HUES48 (cell line): ENCODE measurements at regions not wholly inside any gene's neighbourhood (a gene's known extent, or its start where the extent isn't known, plus 50 kb on each side); places are given as distances from the start of the nearest gene placed in this dataset.
"Not testable (repeated sequence)": the region's sequence is repeated elsewhere in the genome, so short reads cannot be mapped to it uniquely, and the experiment has no call there.

Experiments
- H3K27ac ChIP-seq: one replicate; pipeline ENCODE4 v1.7.0; 2013; ENCODE audit warnings: low read depth, low read length, inconsistent platforms
- H3K27me3 ChIP-seq: 2 replicates; pipeline ENCODE4 v1.6.1; 2013; ENCODE audit warnings: mild to moderate bottlenecking, low read length; ENCODE audit not compliant: control insufficient read depth, insufficient read depth
- H3K36me3 ChIP-seq: 2 replicates; pipeline ENCODE4 v1.6.1; 2013; ENCODE audit warnings: low read length; ENCODE audit not compliant: control insufficient read depth, insufficient read depth
- H3K4me1 ChIP-seq: 2 replicates; pipeline ENCODE4 v1.6.1; 2013; ENCODE audit warnings: mild to moderate bottlenecking, low read length; ENCODE audit not compliant: control insufficient read depth, insufficient read depth
- H3K4me3 ChIP-seq: 2 replicates; pipeline ENCODE4 v1.5.1; 2013; ENCODE audit warnings: mild to moderate bottlenecking, low read depth, low read length
- H3K9ac ChIP-seq: 2 replicates; pipeline ENCODE4 v1.6.1; 2013; ENCODE audit warnings: mild to moderate bottlenecking, low read depth, low read length, moderate library complexity
- H3K9me3 ChIP-seq: 2 replicates; pipeline ENCODE4 v1.6.1; 2013; ENCODE audit warnings: low read length; ENCODE audit not compliant: control insufficient read depth, insufficient read depth

DNA sequence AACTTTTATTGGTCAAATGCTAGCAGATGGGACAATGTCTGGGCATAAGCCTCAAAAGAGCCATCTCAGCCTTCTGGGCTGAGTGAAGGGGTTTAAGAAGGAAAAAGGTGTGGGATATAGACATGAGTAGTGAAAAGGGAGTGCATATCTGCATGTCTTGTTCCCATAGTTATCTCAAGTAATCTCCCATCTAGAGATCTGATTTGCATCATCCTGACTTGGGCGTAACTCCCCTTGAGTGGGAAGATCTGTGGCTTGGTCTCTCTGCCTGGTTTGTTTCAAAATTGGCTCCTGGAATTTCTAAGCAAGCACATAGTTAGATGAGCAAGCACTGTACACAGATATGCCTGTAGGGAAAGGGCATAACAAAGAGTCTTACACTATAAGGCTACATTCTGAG lies 228.9 kb downstream of the SPATA31A6 start:
- not testable (repeated sequence) for H3K27me3 ChIP-seq, H3K4me1 ChIP-seq, H3K36me3 ChIP-seq

DNA sequence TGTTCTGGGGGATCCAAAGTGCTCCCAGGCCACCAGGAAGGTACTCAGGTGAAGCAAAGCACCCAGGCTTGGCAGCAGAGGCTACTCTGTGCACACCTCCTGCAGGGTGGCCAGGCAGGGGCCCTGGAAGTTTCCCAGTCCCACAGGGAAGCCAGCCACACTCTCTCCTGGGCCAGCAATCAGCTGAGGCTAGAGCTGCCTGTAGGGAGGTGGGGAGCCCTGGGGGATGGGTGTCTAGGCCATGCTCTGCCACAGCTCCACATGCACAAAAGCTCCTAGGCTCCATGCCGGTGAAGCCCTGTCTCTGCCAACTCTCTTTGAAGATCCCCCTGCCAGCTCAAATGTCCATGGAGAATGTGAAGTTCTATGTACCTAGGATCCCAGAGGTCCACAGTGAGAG lies 231.4 kb downstream of the SPATA31A6 start:
- not testable (repeated sequence) for H3K4me3 ChIP-seq, H3K27me3 ChIP-seq, H3K9ac ChIP-seq, H3K4me1 ChIP-seq, H3K36me3 ChIP-seq, H3K27ac ChIP-seq, H3K9me3 ChIP-seq

More for the DNA sequence above, 228.9 kb downstream of the SPATA31A6 start:
- H3K9me3 ChIP-seq, H3K9ac ChIP-seq, H3K4me3 ChIP-seq, H3K27ac ChIP-seq: not testable (repeated sequence)

DNA sequence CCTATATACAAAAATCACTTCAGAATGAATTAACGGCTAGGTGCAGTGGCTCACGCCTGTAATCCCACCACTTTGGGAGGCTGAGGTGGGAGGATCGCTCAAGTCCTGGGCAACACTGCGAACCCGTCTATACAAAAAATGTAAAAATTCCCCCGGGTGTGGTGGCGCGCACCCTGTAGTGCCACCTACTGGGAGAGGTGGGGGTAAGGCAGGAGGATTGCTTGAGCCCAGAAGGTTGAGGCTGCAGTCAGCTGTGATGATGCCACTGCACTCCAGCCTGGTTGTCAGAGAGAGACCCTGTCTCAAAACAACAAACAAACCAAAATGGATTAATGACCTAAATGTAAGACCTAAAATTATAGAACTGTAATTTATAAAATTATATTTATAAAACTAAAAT lies 236.2 kb downstream of the SPATA31A6 start:
- not testable (repeated sequence) for H3K27me3 ChIP-seq, H3K9ac ChIP-seq, H3K4me1 ChIP-seq, H3K36me3 ChIP-seq, H3K27ac ChIP-seq, H3K4me3 ChIP-seq, H3K9me3 ChIP-seq

DNA sequence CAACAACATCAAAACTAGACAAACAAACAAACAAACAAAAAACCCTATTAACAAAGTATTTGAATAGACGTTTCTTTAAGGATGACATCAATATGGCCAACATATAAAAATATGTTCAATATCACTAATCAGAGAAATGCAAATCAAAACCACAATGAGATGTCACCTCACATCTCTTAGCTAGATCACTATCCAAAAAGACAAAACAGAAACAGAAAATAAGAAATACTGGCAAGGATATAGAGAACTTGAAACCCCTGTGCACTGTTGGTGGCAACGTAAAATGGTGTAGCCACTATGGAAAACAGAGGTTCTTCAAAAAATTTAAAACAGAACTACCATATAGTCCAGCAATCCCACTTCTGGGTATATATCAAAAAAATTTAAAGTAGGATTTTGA lies 236.9 kb downstream of the SPATA31A6 start:
- H3K27me3 ChIP-seq, H3K27ac ChIP-seq, H3K4me3 ChIP-seq, H3K9me3 ChIP-seq, H3K4me1 ChIP-seq, H3K36me3 ChIP-seq, H3K9ac ChIP-seq: not testable (repeated sequence)

DNA sequence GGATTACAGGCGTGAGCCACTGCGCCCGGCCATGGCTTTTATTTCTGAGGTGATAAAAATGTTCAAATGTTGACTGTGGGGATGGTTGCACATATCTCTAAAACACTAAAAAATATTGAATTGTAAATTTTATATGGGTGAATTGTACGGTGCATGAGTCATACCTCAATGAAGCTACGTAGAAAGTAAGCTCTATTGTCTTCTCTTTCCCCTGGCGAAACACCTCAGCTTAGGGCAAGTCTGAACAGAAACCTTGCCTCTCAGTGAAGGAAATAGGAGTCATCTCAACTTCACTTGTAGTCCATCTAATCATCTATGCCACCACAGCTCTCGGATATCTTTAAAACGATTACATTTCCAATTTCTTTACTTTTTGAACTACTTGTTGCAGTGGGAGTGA lies 238.2 kb downstream of the SPATA31A6 start:
- H3K36me3 ChIP-seq, H3K4me1 ChIP-seq, H3K9me3 ChIP-seq, H3K9ac ChIP-seq, H3K4me3 ChIP-seq, H3K27me3 ChIP-seq, H3K27ac ChIP-seq: not testable (repeated sequence)

DNA sequence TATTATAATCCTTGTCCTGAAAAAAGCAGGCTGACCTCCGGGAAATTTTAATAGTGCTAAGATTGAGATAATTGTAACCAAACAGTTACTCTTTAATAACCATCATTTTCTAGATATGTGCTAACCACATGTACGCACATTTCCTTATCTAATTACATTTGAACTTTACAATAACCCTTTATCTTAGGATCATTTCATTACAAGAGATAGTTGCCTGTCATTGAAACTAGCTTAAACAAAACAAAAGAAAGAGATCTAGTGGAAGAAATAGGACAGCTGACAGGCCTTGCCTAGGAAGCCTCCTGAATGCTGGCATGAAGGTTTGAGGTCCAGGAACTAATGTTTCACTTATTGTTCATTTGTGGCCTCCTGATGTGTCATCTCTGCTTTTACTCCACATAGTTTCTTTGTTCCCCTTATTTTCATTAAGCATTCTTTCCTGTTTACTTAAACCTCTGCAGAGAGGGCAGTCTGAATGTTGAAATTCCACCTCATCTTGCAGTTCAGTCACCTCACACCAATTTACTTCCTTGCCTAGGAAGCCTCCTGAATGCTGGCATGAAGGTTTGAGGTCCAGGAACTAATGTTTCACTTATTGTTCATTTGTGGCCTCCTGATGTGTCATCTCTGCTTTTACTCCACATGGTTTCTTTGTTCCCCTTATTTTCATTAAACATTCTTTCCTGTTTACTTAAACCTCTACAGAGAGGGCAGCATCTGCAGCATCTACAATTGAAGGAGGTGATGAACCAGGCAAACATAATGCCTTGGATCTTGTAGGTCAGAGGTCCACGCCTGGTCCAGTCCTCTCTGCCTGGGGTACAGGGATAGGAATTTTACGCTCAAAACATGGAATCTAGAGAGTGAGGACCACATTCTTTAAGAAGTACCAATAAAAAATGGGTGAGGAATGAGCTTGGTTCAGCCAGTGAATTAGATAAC lies 247.5 kb downstream of the SPATA31A6 start:
- not testable (repeated sequence) for H3K27me3 ChIP-seq, H3K4me3 ChIP-seq, H3K4me1 ChIP-seq, H3K9ac ChIP-seq, H3K36me3 ChIP-seq, H3K9me3 ChIP-seq
- peak overlapping the region; percentile 76 for H3K27ac ChIP-seq

DNA sequence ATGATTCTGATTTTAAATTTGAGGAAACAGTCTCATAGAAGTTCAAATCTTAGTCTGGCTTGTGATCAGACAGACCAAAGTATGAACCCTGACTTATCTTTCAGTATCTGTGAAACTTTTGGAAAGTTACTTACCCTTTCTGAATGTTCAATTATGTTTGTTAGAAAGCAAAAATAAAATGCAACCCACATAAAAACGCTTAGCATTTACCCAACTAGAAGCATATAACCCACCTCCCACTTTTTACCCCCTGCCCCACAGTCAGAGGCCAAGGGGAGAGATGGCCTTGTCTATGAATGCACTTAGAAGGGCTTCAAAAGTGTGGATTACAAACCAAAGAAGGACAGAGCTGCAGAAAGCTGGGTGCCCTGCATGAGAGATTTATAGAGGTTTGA lies 248.2 kb downstream of the SPATA31A6 start:
- not testable (repeated sequence) for H3K4me3 ChIP-seq, H3K36me3 ChIP-seq, H3K9ac ChIP-seq, H3K27me3 ChIP-seq, H3K9me3 ChIP-seq, H3K4me1 ChIP-seq
- peak overlapping the region; percentile 54 for H3K27ac ChIP-seq

DNA sequence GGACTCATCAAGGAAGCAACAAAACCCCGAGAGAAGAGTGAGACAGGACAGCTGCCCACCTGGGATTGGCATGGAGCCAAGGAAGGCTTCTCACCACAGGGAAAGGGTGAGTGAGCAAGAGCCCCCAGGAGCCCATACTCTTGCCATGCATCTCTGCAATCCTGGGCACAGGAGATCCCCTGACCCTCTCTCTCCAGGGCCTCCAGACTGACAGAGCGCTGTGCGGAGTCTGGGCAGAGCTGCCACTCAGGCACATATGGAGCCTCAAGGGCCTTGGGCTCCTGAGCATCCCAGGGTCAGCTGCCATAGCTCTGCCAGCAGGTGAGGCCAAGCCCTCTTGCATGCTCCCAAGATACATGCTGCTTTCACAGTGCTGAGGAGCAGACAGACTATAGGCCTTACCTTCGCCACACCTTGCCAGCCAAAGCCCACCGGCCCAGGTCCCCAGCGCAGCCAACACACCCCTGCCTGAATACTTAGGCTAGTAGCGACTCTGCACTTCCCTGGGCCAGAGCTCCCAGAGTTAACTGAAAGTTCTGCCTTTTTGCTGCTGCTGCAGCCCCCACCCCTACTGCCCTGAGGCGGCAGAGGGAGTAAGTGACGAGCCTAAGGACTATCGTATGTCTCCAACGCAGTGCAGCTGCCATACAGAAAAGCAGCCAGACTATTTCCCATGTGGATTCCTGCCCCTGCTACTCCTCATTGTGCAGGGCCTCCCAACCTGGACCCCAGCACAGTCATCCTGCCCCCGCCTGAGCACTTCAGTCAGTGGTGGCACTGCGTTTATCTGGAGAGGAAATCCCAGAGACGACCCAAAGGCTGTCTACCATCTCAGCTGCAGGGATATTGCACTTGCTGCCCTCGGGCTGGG lies 251.6 kb downstream of the SPATA31A6 start:
- H3K27me3 ChIP-seq, H3K9ac ChIP-seq, H3K27ac ChIP-seq, H3K4me1 ChIP-seq, H3K36me3 ChIP-seq, H3K9me3 ChIP-seq, H3K4me3 ChIP-seq: not testable (repeated sequence)

DNA sequence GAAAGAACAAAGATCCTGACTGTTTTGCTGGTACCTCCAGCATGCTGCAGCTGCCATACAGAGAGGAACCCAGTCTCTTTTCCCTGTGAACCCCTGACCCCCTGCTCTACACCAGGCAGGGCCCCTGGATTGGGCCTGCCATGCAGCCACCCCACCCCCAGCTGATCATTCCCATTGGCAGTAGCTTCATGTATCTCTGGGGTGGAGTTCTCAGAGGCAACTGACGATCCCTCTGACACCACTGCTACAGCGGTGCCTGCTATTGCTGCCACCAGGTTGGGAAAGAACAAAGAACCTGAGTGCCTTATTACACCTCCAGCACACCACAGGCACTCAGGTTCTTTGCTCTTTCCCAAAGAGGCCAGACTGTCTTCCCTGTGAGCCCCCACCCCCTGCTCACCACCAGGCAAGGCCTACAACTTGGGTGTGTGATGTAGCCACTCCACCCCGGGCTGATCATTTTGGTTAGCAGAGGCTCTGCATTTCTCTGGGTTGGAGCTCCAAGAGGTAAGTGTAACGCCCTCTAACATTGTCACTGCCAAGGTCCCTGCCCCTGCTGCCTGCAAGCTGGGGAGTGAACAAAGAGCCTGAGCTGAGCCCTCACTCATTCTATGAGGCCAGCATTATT lies 252.4 kb downstream of the SPATA31A6 start:
- H3K27ac ChIP-seq, H3K9ac ChIP-seq: not testable (repeated sequence)

DNA sequence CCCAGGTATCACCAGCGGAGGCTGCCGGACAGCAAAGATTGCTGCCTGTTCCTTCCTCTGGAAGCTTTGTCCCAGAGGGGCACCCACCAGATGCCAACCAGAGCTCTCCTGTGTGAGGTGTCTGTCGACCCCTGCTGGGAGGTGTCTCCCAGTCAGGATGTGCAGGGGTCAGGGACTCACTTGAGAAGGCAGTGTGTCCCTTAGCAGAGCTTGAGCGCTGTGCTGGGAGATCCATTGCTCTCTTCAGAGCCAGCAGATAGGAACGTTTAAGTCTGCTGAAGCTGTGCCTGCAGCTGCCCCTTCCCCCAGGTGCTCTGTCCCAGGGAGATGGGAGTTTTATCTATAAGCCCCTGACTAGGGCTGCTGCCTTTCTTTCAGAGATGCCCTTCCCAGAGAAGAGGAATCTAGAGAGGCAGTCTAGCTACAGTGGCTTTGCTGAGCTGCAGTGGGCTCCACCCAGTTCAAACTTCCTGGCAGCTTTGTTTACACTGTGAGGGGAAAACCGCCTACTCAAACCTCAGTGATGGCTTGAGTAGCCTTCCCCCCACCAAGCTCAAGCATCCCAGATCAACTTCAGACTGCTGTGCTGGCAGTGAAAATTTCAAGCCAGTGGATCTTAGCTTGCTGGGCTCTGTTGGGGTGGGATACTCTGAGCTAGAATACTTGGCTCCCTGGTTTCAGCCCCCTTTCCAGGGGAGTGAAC lies 253.7 kb downstream of the SPATA31A6 start:
- H3K4me3 ChIP-seq, H3K9ac ChIP-seq, H3K27me3 ChIP-seq: not testable (repeated sequence)

More for the DNA sequence above, 252.4 kb downstream of the SPATA31A6 start:
- not testable (repeated sequence) for H3K4me1 ChIP-seq, H3K27me3 ChIP-seq, H3K4me3 ChIP-seq, H3K9me3 ChIP-seq, H3K36me3 ChIP-seq

More for the DNA sequence above, 253.7 kb downstream of the SPATA31A6 start:
- H3K36me3 ChIP-seq, H3K4me1 ChIP-seq, H3K9me3 ChIP-seq, H3K27ac ChIP-seq: not testable (repeated sequence)
